ENCODE measurements at regions not wholly inside any gene's neighbourhood (a gene's known extent, or its start where the extent isn't known, plus 50 kb on each side); places are given as distances from the start of the nearest gene placed in this dataset.

- TF ChIP-seq, protein P1, sequence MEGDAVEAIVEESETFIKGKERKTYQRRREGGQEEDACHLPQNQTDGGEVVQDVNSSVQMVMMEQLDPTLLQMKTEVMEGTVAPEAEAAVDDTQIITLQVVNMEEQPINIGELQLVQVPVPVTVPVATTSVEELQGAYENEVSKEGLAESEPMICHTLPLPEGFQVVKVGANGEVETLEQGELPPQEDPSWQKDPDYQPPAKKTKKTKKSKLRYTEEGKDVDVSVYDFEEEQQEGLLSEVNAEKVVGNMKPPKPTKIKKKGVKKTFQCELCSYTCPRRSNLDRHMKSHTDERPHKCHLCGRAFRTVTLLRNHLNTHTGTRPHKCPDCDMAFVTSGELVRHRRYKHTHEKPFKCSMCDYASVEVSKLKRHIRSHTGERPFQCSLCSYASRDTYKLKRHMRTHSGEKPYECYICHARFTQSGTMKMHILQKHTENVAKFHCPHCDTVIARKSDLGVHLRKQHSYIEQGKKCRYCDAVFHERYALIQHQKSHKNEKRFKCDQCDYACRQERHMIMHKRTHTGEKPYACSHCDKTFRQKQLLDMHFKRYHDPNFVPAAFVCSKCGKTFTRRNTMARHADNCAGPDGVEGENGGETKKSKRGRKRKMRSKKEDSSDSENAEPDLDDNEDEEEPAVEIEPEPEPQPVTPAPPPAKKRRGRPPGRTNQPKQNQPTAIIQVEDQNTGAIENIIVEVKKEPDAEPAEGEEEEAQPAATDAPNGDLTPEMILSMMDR (IDR thresholded peaks at IDR 0.05), result no peak
- TF ChIP-seq POLR2A (IDR thresholded peaks at IDR 0.05), result no peak
These were observed 281.6 kb downstream of the PBX3 start for GRCh38 chr9:126028746-126029145.
